Endothelial cell of umbilical vein (primary cell): ENCODE measurements at regions not wholly inside any gene's neighbourhood (a gene's known extent, or its start where the extent isn't known, plus 50 kb on each side); places are given as distances from the start of the nearest gene placed in this dataset.
A peak's percentile ranks its signal among the peaks of the same experiment; 100 is the strongest.

Experiments used
- BruUV-seq: library from RNA; stranded (reverse); fragments of 400-500 nt; replicated peaks from 2 replicates; lab custom pipeline; 2021; lab: Mats Ljungman, UMichigan
- CTCF ChIA-PET: fragments of 300-600, 350-600 bp; sonication (Branson Sonifier 250); formaldehyde crosslinking; loops from one replicate; lab custom pipeline; 2021; ENCODE audit warnings: antibody characterized with exemption, inconsistent platforms; lab: Charles Lee
- POLR2A ChIA-PET: fragments of 300-600, 350-600 bp; sonication (Branson Sonifier 250); formaldehyde crosslinking; loops from one replicate; lab custom pipeline; 2021; ENCODE audit warnings: antibody characterized with exemption, inconsistent platforms; lab: Charles Lee
- DNase-seq: peaks from one replicate; pipeline ENCODE4 v3.0.0-alpha.2; 2011; ENCODE audit warnings: low read depth, low spot score
- FAIRE-seq: peaks from 2 replicates; lab custom pipeline; 2011; peaks lifted over from hg19 to GRCh38; lab: Jason Lieb, UNC
- H2AFZ ChIP-seq: 2 replicates; pipeline ENCODE4 v1.6.0; 2012; ENCODE audit warnings: low read depth, low read length, control low read depth, inconsistent platforms
- H3K27ac ChIP-seq: 2 replicates; pipeline ENCODE4 v1.5.1; 2011; ENCODE audit warnings: low read depth, mild to moderate bottlenecking, control low read depth, low read length, moderate library complexity; ENCODE audit not compliant: insufficient read depth
- H3K27me3 ChIP-seq, 2 experiments: 2 replicates each; pipeline versions ENCODE4 v1.6.0 to v1.6.1; 2011; ENCODE audit warnings: low read length in 2 of 2, mixed read lengths in 1 of 2; ENCODE audit not compliant: control insufficient read depth in 2 of 2, insufficient read depth in 2 of 2
- H3K36me3 ChIP-seq, 2 experiments: 2 replicates in 1 of 2; 3 replicates in 1 of 2; pipeline ENCODE4 v1.5.1; 2011; ENCODE audit warnings: low read length in 2 of 2, mild to moderate bottlenecking in 1 of 2, moderate library complexity in 1 of 2; ENCODE audit not compliant: control insufficient read depth in 2 of 2, insufficient read depth in 2 of 2; ENCODE audit errors: extremely low read depth in 1 of 2
- H3K4me1 ChIP-seq: 3 replicates; pipeline ENCODE4 v1.5.1; 2011; ENCODE audit warnings: mild to moderate bottlenecking, low read length; ENCODE audit not compliant: control insufficient read depth, insufficient read depth; ENCODE audit errors: extremely low read depth
- H3K4me2 ChIP-seq: 2 replicates; pipeline ENCODE4 v1.6.1; 2011; ENCODE audit warnings: low read length, control low read depth, mixed read lengths; ENCODE audit not compliant: insufficient read depth
- H3K4me3 ChIP-seq, 3 experiments: fragments of 200-600 bp in 1 of 3; sonication (generic), shearing (Covaris generic) in 1 of 3; replicated peaks in 1 of 3; 2 replicates each; pipeline ENCODE4 v1.5.1; 2011 to 2016; ENCODE audit warnings: control low read depth in 3 of 3, low read length in 3 of 3, mild to moderate bottlenecking in 2 of 3, inconsistent platforms in 1 of 3, low read depth in 1 of 3, moderate library complexity in 1 of 3; ENCODE audit not compliant: insufficient read depth in 1 of 3
- H3K79me2 ChIP-seq: 2 replicates; pipeline ENCODE4 v1.6.0; 2012; ENCODE audit warnings: low read length, inconsistent platforms; ENCODE audit not compliant: control insufficient read depth, insufficient read depth
- H3K9ac ChIP-seq: replicated peaks from 2 replicates; pipeline ENCODE3; 2011; ENCODE audit warnings: low read length, control low read depth; ENCODE audit not compliant: insufficient read depth; ENCODE audit errors: extremely low read depth
- H3K9me1 ChIP-seq: replicated peaks from 3 replicates; pipeline ENCODE4 v1.6.0; 2011; ENCODE audit warnings: mild to moderate bottlenecking, low read length; ENCODE audit not compliant: control insufficient read depth, insufficient read depth; ENCODE audit errors: extremely low read depth
- H3K9me3 ChIP-seq: replicated peaks from 2 replicates; pipeline ENCODE4 v1.5.1; 2012; ENCODE audit warnings: low read length, inconsistent platforms; ENCODE audit not compliant: control insufficient read depth, insufficient read depth
- H4K20me1 ChIP-seq: replicated peaks from 2 replicates; pipeline ENCODE3; 2011; ENCODE audit warnings: mild to moderate bottlenecking, low read length; ENCODE audit not compliant: control insufficient read depth, insufficient read depth; ENCODE audit errors: extremely low read depth
- EZH2 ChIP-seq: IDR thresholded peaks from 2 replicates; pipeline ENCODE4 v1.6.1; 2012; ENCODE audit warnings: borderline replicate concordance, low read depth, mild to moderate bottlenecking, moderate library complexity, low read length, inconsistent platforms; ENCODE audit not compliant: severe bottlenecking
- FOS ChIP-seq: IDR thresholded peaks from 2 replicates; pipeline ENCODE4 v1.6.1; 2011; ENCODE audit warnings: mild to moderate bottlenecking, low read length, moderate library complexity, borderline replicate concordance; ENCODE audit not compliant: insufficient read depth
- GATA2 ChIP-seq: IDR thresholded peaks from 2 replicates; pipeline ENCODE4 v1.7.0; 2011; ENCODE audit warnings: low read depth, mild to moderate bottlenecking, moderate library complexity, mixed read lengths, low read length; ENCODE audit not compliant: insufficient read length, insufficient read depth
- JUN ChIP-seq: IDR thresholded peaks from 2 replicates; pipeline ENCODE4 v1.6.1; 2011; ENCODE audit warnings: borderline replicate concordance, low read depth; ENCODE audit not compliant: insufficient read length, insufficient read depth
- MYC ChIP-seq: IDR thresholded peaks from one replicate; pipeline ENCODE4 v1.6.1; 2011; ENCODE audit warnings: mild to moderate bottlenecking, low read depth, low read length
- POLR2A ChIP-seq: IDR thresholded peaks from 2 replicates; pipeline ENCODE4 v1.6.1; 2012; ENCODE audit warnings: low read depth, mild to moderate bottlenecking, control low read depth, low read length
- POLR2AphosphoS5 ChIP-seq: IDR thresholded peaks from 2 replicates; pipeline ENCODE4 v1.6.1; 2012; ENCODE audit warnings: low read depth, mild to moderate bottlenecking, control low read depth, low read length, moderate library complexity; ENCODE audit not compliant: insufficient read depth
- dilution Hi-C: fragments of 300-500 bp; cut with MboI; formaldehyde crosslinking; loops from one replicate; pipeline ENCODE4 v1.15.0; 2019; ENCODE audit warnings: low sequenced_read_pairs; ENCODE audit not compliant: extremely low pct_ligation_motif_present
- intact Hi-C: fragments of 100-400 bp; cut with micrococcal nuclease; formaldehyde crosslinking; loops from one replicate; pipeline ENCODE4 v1.10.0; 2022
- TF ChIP-seq, protein P1 (sequence below): IDR thresholded peaks from 2 replicates; pipeline ENCODE4 v1.6.1; 2011; ENCODE audit not compliant: insufficient read depth, insufficient read length
- TF ChIP-seq, protein P2 (sequence below), 2 donors: IDR thresholded peaks; 1 replicate in 1 of 2; 2 replicates in 1 of 2; pipeline ENCODE4 v1.5.1; 2011; ENCODE audit warnings: low read length in 2 of 2, mild to moderate bottlenecking in 2 of 2, moderate library complexity in 2 of 2, control low read depth in 1 of 2, inconsistent platforms in 1 of 2, low read depth in 1 of 2; ENCODE audit not compliant: insufficient read depth in 1 of 2; ENCODE audit errors: extremely low read depth in 1 of 2

DNA sequence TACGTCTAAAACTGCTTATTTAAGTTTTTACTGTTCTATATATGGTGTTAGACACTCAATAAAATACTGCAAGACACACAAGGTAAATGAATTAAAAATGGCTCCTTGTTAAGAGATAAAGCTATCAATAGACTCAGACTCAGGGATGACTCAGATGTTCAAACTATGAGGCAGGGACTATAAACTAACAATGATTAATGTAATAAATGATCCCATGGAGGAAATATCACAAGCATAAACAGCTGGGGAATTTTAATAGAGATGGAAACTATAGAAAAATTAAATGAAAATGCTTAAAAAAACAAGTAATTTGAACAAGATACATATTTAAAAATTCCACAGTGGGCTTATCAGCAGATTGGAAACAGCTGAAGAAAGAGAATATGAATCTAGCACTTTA is 650.8 kb downstream of the DCDC2C start:
- Histone ChIP-seq H3K9ac (peak overlapping the region; percentile 40), H2AFZ (peak overlapping the region; percentile 0), H3K27ac (peak overlapping the region; percentile 70), H4K20me1 (no peaks in the 10 kb centered on the region), H3K27me3 (no peaks in the 10 kb centered on the region), H3K79me2 (no peaks in the 10 kb centered on the region), H3K9me1 (no peaks in the 10 kb centered on the region), H3K4me2 (peak overlapping the region; percentile 78), H3K36me3 (no peaks in the 10 kb centered on the region), H3K4me3 (no peak overlapping the region), H3K4me1 (peaks cover 20% of the 10 kb centered on the region), H3K9me3 (no peaks in the 10 kb centered on the region)
- ChIA-PET POLR2A (no interaction called here), CTCF (interaction anchor here (0.6 to 3.0 kb wide), 18 partner anchors 8 to 626 kb away, joined by 3 to 50 read pairs (median 4); no protein-coding TSS in a partner anchor)
- intact Hi-C loops (loop anchor here (1.0 to 5.0 kb wide), 8 partner anchors 67 to 409 kb away; no protein-coding TSS in a partner anchor), dilution Hi-C loops (no loop called here)
- no TSS peak for BruUV-seq
- TF ChIP-seq, protein P1, sequence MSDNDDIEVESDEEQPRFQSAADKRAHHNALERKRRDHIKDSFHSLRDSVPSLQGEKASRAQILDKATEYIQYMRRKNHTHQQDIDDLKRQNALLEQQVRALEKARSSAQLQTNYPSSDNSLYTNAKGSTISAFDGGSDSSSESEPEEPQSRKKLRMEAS = no peak
- TF ChIP-seq, protein P2, sequence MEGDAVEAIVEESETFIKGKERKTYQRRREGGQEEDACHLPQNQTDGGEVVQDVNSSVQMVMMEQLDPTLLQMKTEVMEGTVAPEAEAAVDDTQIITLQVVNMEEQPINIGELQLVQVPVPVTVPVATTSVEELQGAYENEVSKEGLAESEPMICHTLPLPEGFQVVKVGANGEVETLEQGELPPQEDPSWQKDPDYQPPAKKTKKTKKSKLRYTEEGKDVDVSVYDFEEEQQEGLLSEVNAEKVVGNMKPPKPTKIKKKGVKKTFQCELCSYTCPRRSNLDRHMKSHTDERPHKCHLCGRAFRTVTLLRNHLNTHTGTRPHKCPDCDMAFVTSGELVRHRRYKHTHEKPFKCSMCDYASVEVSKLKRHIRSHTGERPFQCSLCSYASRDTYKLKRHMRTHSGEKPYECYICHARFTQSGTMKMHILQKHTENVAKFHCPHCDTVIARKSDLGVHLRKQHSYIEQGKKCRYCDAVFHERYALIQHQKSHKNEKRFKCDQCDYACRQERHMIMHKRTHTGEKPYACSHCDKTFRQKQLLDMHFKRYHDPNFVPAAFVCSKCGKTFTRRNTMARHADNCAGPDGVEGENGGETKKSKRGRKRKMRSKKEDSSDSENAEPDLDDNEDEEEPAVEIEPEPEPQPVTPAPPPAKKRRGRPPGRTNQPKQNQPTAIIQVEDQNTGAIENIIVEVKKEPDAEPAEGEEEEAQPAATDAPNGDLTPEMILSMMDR (IDR thresholded peaks at IDR 0.05; ENCODE audit: extremely low read depth in 1 of 2, insufficient read depth in 1 of 2, low read depth in 1 of 2, low read length in 2 of 2) = no peak
- TF ChIP-seq JUN = peak; percentile 43
- TF ChIP-seq POLR2A = peak; percentile 22
- TF ChIP-seq MYC = no peak
- no peak for TF ChIP-seq POLR2AphosphoS5
- no peak for TF ChIP-seq EZH2
- TF ChIP-seq FOS = peak; percentile 68
- TF ChIP-seq GATA2 = no peak
- FAIRE-seq = no peak
- peak; percentile 76 for DNase-seq
